Esophagus muscularis mucosa (tissue), 4 donors: ENCODE measurements at regions not wholly inside any gene's neighbourhood (a gene's known extent, or its start where the extent isn't known, plus 50 kb on each side); places are given as distances from the start of the nearest gene placed in this dataset.

Source experiments
- DNase-seq: peaks from one replicate; pipeline ENCODE4 v3.0.0-alpha.2; 2017; ENCODE audit errors: extremely low spot score
- H3K27ac ChIP-seq, 4 donors: fragments of 200-600 bp; sonication (generic); replicated peaks in 1 of 4; 1 replicate in 3 of 4; 2 replicates in 1 of 4; pipeline ENCODE4 v1.5.1; 2016 to 2019; ENCODE audit warnings: mild to moderate bottlenecking in 1 of 4
- H3K27me3 ChIP-seq, 4 donors: fragments of 200-600 bp; sonication (generic); one replicate each; pipeline versions ENCODE4 v1.5.1 to v1.6.0; 2016 to 2019
- H3K36me3 ChIP-seq, 4 donors: fragments of 200-600 bp; sonication (generic); one replicate each; pipeline ENCODE4 v1.5.1; 2016 to 2019
- H3K4me1 ChIP-seq, 4 donors: fragments of 200-600 bp; sonication (generic); one replicate each; pipeline ENCODE4 v1.5.1; 2016 to 2019
- H3K4me3 ChIP-seq, 4 donors: fragments of 200-600 bp; sonication (generic); 1 replicate in 2 of 4; 2 replicates in 2 of 4; pipeline ENCODE4 v1.5.1; 2016 to 2019; ENCODE audit warnings: mild to moderate bottlenecking in 4 of 4, moderate library complexity in 1 of 4
- H3K9me3 ChIP-seq, 4 donors: fragments of 200-600 bp; sonication (generic); 1 replicate in 3 of 4; 2 replicates in 1 of 4; pipeline ENCODE4 v1.5.1; 2016 to 2019
- CTCF ChIP-seq, 3 experiments: fragments of 200-600 bp in 2 of 3; fragments of 450-650 bp in 1 of 3; sonication (generic) in 2 of 3; IDR thresholded peaks; one replicate each; pipeline ENCODE4 v1.5.1; 2017 to 2019; ENCODE audit warnings: antibody characterized with exemption in 3 of 3, mild to moderate bottlenecking in 2 of 3, moderate library complexity in 1 of 3
- EP300 ChIP-seq: sonication (generic); formaldehyde crosslinking; IDR thresholded peaks from one replicate; pipeline ENCODE4 v1.6.1; 2017; ENCODE audit warnings: antibody characterized with exemption
- POLR2A ChIP-seq: fragments of 450-650 bp; IDR thresholded peaks from one replicate; pipeline ENCODE4 v1.6.1; 2017; ENCODE audit warnings: antibody characterized with exemption, moderate library complexity, mild to moderate bottlenecking, low read depth
- POLR2AphosphoS5 ChIP-seq, 2 donors: sonication (generic); formaldehyde crosslinking; IDR thresholded peaks; one replicate each; pipeline ENCODE4 v1.6.1; 2017; ENCODE audit warnings: antibody characterized with exemption in 2 of 2
- whole genome bisulfite sequencing: methylation state at CpG from one replicate; pipeline ENCODE4 v1.1.5; 2018; 5-methylcytosine and 5-hydroxymethylcytosine counted together
- intact Hi-C: fragments of 100-400 bp; cut with DNase I; formaldehyde crosslinking; loops from one replicate; pipeline ENCODE4 v1.15.1; 2023

GRCh38 chr11:28842716-28843115, 734.5 kb downstream of the METTL15 start:
- DNase-seq: no peak
- WGBS: 94% methylated on average over 1 of the region's 1 CpG

GRCh38 chr11:28838741-28839140, 730.6 kb downstream of the METTL15 start:
- no peaks in the 10 kb centered on the region for H3K9me3 ChIP-seq

More at GRCh38 chr11:28842716-28843115, 734.5 kb downstream of the METTL15 start:
- no peak overlapping the region for H3K4me3 ChIP-seq
- H3K27ac ChIP-seq: no peak overlapping the region
- H3K4me1 ChIP-seq: no peaks in the 10 kb centered on the region
- intact Hi-C loops: no loop called here
- TF ChIP-seq CTCF (IDR thresholded peaks at IDR 0.05): no peak
- TF ChIP-seq POLR2A: no peak
- no peak for TF ChIP-seq EP300
- no peak for TF ChIP-seq POLR2AphosphoS5 (IDR thresholded peaks at IDR 0.05)
- H3K36me3 ChIP-seq: no peaks in the 10 kb centered on the region
- no peaks in the 10 kb centered on the region for H3K27me3 ChIP-seq
- H3K9me3 ChIP-seq: no peaks in the 10 kb centered on the region

GRCh38 chr11:28837599-28837998, 729.4 kb downstream of the METTL15 start:
- Histone ChIP-seq H3K4me1 (no peaks in the 10 kb centered on the region), H3K36me3 (no peaks in the 10 kb centered on the region), H3K4me3 (no peak overlapping the region), H3K27ac (no peak overlapping the region), H3K27me3 (no peaks in the 10 kb centered on the region), H3K9me3 (no peaks in the 10 kb centered on the region)
- intact Hi-C loops: no loop called here
- WGBS: 86% methylated on average over 8 of the region's 8 CpGs
- no peak for DNase-seq
- TF ChIP-seq EP300: no peak
- no peak for TF ChIP-seq POLR2AphosphoS5 (IDR thresholded peaks at IDR 0.05)
- no peak for TF ChIP-seq CTCF (IDR thresholded peaks at IDR 0.05)
- no peak for TF ChIP-seq POLR2A

More at GRCh38 chr11:28838741-28839140, 730.6 kb downstream of the METTL15 start:
- Histone ChIP-seq H3K4me3 (no peak overlapping the region), H3K36me3 (no peaks in the 10 kb centered on the region), H3K27ac (no peak overlapping the region), H3K4me1 (no peaks in the 10 kb centered on the region), H3K27me3 (no peaks in the 10 kb centered on the region)
- TF ChIP-seq EP300: no peak
- no peak for TF ChIP-seq POLR2A
- no peak for TF ChIP-seq POLR2AphosphoS5 (IDR thresholded peaks at IDR 0.05)
- TF ChIP-seq CTCF (IDR thresholded peaks at IDR 0.05): no peak
- 66% methylated on average over 1 of the region's 1 CpG for WGBS
- intact Hi-C loops: no loop called here
- DNase-seq: no peak

DNA sequence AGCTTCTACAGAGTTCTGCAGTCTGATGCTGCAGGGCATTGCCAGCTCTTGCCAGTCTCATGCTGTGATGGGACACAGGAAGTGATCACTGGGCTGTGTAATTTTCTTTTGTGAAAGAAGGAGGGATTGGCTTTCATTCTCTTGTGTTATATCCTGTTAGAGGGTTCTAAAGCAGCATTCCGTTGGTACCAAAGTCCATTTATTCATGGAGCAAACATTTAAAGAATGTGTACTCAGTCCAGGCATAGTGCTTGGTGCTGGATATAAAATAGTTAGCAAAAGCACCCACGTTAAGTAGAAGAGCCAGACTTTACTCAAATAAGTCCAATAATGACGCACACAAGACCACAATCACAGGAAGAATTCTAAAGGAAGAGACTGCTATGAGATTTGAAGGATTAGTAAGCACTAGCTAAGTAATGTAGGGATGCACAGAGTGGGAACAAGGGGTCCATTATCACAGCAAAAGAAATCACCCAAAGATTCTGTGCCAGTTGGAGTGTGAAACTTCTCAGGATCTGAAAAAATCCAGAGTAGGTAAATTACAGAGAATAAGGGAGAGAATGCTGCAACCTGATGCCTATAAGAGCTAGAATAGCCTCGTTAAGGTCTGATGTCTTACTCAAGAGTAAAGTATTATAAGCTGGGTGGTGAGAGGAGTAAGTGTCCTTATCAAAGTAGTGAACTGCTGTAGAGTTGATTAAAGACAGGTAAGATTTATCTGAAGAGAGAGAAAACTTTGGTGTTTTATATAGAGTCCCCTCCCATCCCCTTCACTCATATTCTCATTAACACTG, 728.3 kb downstream of the METTL15 start:
- WGBS: 49% methylated on average over 4 of the region's 4 CpGs
- Histone ChIP-seq H3K9me3 (no peaks in the 10 kb centered on the region), H3K27me3 (no peaks in the 10 kb centered on the region), H3K27ac (no peak overlapping the region), H3K4me3 (no peak overlapping the region), H3K36me3 (no peaks in the 10 kb centered on the region), H3K4me1 (no peaks in the 10 kb centered on the region)
- intact Hi-C loops: no loop called here
- no peak for DNase-seq
- no peak for TF ChIP-seq POLR2A
- TF ChIP-seq CTCF (IDR thresholded peaks at IDR 0.05): no peak
- TF ChIP-seq EP300: no peak
- no peak for TF ChIP-seq POLR2AphosphoS5 (IDR thresholded peaks at IDR 0.05)
